HepG2 (cell line): ENCODE measurements at regions not wholly inside any gene's neighbourhood (a gene's known extent, or its start where the extent isn't known, plus 50 kb on each side); places are given as distances from the start of the nearest gene placed in this dataset.

Experiments
- FIP1L1 ChIP-seq: fragments of 200-400 bp; formaldehyde crosslinking; IDR thresholded peaks from 2 replicates; pipeline ENCODE4 v1.6.1; 2018; ENCODE audit warnings: low read depth, mild to moderate bottlenecking, low read length, moderate library complexity, borderline replicate concordance; ENCODE audit not compliant: insufficient read depth
- HCFC1 ChIP-seq: fragments of 150-350 bp; IDR thresholded peaks from 2 replicates; pipeline ENCODE4 v1.6.1; 2014; ENCODE audit warnings: low read depth, low read length
- HDAC6 ChIP-seq: fragments of 200-600 bp; sonication (generic); IDR thresholded peaks from 2 replicates; pipeline ENCODE4 v1.7.0; 2017; ENCODE audit warnings: mild to moderate bottlenecking, antibody characterized with exemption, low read length, low read depth
- JUN ChIP-seq: sonication (generic); formaldehyde crosslinking; IDR thresholded peaks from 2 replicates; pipeline ENCODE4 v1.4.0; 2020; ENCODE audit warnings: mild to moderate bottlenecking, missing genetic modification reagents
- MAFK ChIP-seq, 2 experiments: IDR thresholded peaks in 1 of 2; conservative IDR thresholded peaks in 1 of 2; 2 replicates each; pipeline ENCODE4 v1.6.1; 2011; ENCODE audit warnings: improper control_type of control experiment in 2 of 2, low read length in 2 of 2
- MNT ChIP-seq: fragments of 450-650 bp; IDR thresholded peaks from 2 replicates; pipeline ENCODE4 v1.6.1; 2016
- NR1H2 ChIP-seq: sonication (generic); formaldehyde crosslinking; IDR thresholded peaks from 2 replicates; pipeline ENCODE4 v1.8.1; 2022; ENCODE audit warnings: low read depth, missing genetic modification reagents, borderline replicate concordance
- POLR2A ChIP-seq, 2 experiments: IDR thresholded peaks; 2 replicates each; pipeline ENCODE4 v1.6.1; 2011; ENCODE audit warnings: low read depth in 2 of 2, low read length in 2 of 2, mild to moderate bottlenecking in 1 of 2, moderate library complexity in 1 of 2; ENCODE audit not compliant: insufficient read depth in 1 of 2
- POLR2AphosphoS5 ChIP-seq: IDR thresholded peaks from 2 replicates; pipeline ENCODE4 v1.6.1; 2012; ENCODE audit warnings: low read depth, low read length
- RAD21 ChIP-seq: fragments of 450-650 bp; formaldehyde crosslinking; IDR thresholded peaks from 2 replicates; pipeline ENCODE4 v1.5.0; 2020; ENCODE audit warnings: mild to moderate bottlenecking
- TAF1 ChIP-seq: sonication (generic); formaldehyde crosslinking; IDR thresholded peaks from 2 replicates; pipeline ENCODE4 v1.4.0; 2020; ENCODE audit warnings: missing genetic modification reagents
- ZNF20 ChIP-seq: sonication (generic); formaldehyde crosslinking; IDR thresholded peaks from 2 replicates; pipeline ENCODE4 v1.4.0; 2020; ENCODE audit warnings: mild to moderate bottlenecking, moderate library complexity, missing genetic modification reagents
- TF ChIP-seq, protein P1 (sequence below): sonication (generic); formaldehyde crosslinking; IDR thresholded peaks from 2 replicates; pipeline ENCODE4 v1.5.0; 2020; ENCODE audit warnings: mild to moderate bottlenecking, missing genetic modification reagents, moderate library complexity

DNA sequence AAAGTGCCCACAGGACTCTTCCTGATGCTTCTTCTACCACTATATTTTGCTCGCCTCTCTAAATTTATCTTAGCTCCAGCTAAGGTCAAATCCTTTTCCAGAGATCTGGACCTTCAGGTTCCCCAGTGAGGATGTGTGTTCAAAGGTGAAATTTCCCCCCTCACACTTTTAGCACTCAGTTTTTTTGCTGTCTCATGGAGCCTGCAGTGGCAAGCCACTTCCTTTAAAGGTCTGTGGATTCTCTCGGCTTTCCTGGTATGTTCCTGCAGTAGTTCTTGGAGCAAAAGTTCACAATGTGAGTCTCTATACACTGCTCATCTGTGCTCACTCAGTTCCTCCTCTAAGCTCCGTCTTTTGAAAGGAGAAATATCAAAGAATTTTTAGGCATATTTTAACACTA lies 181.4 kb downstream of the LURAP1L start:
- TF ChIP-seq ZNF20 (CRISPR knock-in tag): no peak
- no peak for TF ChIP-seq POLR2A (IDR thresholded peaks at IDR 0.05; ENCODE audit: insufficient read depth in 1 of 2, low read depth in 2 of 2, low read length in 2 of 2)
- no peak for TF ChIP-seq RAD21 (CRISPR knock-in tag)
- no peak for TF ChIP-seq MAFK (conservative IDR thresholded peaks at IDR 0.05 in 1 of 2, IDR thresholded peaks at IDR 0.05 in 1 of 2; ENCODE audit: low read length in 2 of 2)
- no peak for TF ChIP-seq TAF1
- no peak for TF ChIP-seq HDAC6
- no peak for TF ChIP-seq NR1H2 (CRISPR knock-in tag)
- TF ChIP-seq MNT: no peak
- no peak for TF ChIP-seq POLR2AphosphoS5
- no peak for TF ChIP-seq JUN (CRISPR knock-in tag)
- TF ChIP-seq HCFC1: no peak
- TF ChIP-seq, protein P1, sequence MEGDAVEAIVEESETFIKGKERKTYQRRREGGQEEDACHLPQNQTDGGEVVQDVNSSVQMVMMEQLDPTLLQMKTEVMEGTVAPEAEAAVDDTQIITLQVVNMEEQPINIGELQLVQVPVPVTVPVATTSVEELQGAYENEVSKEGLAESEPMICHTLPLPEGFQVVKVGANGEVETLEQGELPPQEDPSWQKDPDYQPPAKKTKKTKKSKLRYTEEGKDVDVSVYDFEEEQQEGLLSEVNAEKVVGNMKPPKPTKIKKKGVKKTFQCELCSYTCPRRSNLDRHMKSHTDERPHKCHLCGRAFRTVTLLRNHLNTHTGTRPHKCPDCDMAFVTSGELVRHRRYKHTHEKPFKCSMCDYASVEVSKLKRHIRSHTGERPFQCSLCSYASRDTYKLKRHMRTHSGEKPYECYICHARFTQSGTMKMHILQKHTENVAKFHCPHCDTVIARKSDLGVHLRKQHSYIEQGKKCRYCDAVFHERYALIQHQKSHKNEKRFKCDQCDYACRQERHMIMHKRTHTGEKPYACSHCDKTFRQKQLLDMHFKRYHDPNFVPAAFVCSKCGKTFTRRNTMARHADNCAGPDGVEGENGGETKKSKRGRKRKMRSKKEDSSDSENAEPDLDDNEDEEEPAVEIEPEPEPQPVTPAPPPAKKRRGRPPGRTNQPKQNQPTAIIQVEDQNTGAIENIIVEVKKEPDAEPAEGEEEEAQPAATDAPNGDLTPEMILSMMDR: no peak
- no peak for TF ChIP-seq FIP1L1
